GM23248 (cell line): ENCODE measurements at regions not wholly inside any gene's neighbourhood (a gene's known extent, or its start where the extent isn't known, plus 50 kb on each side); places are given as distances from the start of the nearest gene placed in this dataset.

Source experiments
- EZH2 ChIP-seq: fragments of 200-600 bp; sonication (generic); IDR thresholded peaks from 2 replicates; pipeline ENCODE4 v1.6.1; 2018; ENCODE audit warnings: antibody characterized with exemption, mild to moderate bottlenecking; ENCODE audit not compliant: insufficient read depth, poor library complexity, severe bottlenecking
- EZH2phosphoT487 ChIP-seq: fragments of 200-600 bp; sonication (generic); IDR thresholded peaks from 2 replicates; pipeline ENCODE4 v1.6.1; 2018; ENCODE audit warnings: antibody characterized with exemption, moderate library complexity, mild to moderate bottlenecking, low read depth; ENCODE audit not compliant: insufficient read depth

DNA sequence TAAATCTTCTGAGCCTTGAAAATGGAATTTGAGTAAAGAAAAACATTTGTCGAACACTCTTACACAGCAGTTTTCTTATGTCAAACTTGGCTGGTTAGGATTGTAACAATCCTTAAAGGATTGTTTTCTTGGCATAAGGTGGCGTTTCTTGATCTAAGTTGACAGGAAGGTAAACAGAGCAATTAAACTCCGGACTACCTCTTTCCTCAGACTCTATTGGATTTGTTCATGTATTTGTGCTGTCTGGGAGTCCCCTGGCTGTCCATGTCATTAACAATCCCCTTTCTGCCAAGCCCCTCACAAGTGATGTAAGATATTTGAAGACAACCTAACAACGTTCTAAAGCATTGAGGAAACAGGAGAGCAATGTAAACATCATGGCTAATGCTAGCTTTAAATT lies 222.5 kb upstream of the SNX19 start:
- TF ChIP-seq EZH2 (no peak), EZH2phosphoT487 (no peak)
